ENCODE measurements at regions not wholly inside any gene's neighbourhood (a gene's known extent, or its start where the extent isn't known, plus 50 kb on each side); places are given as distances from the start of the nearest gene placed in this dataset.

GRCh38 chr1:224492632-224493031, 58.0 kb upstream of the WDR26 start:
- no peak for TF ChIP-seq CTCF (IDR thresholded peaks at IDR 0.05)
- no peak for TF ChIP-seq POLR2A (IDR thresholded peaks at IDR 0.05)
